OCI-LY7 (cell line): ENCODE measurements at regions not wholly inside any gene's neighbourhood (a gene's known extent, or its start where the extent isn't known, plus 50 kb on each side); places are given as distances from the start of the nearest gene placed in this dataset.
"Not testable (repeated sequence)": the region's sequence is repeated elsewhere in the genome, so short reads cannot be mapped to it uniquely, and the experiment has no call there.

Experiments used
- BruUV-seq: library from RNA; stranded (reverse); fragments of 400-500 nt; replicated peaks from 2 replicates; lab custom pipeline; 2021; lab: Mats Ljungman, UMichigan
- CTCF ChIA-PET: fragments of 300-600 bp; sonication (Branson Sonifier 250); formaldehyde crosslinking; loops from one replicate; lab custom pipeline; 2022; ENCODE audit warnings: antibody characterized with exemption; ENCODE audit not compliant: unreplicated experiment; lab: Charles Lee
- POLR2A ChIA-PET: fragments of 300-600 bp; sonication (Branson Sonifier 250); formaldehyde crosslinking; loops from one replicate; lab custom pipeline; 2022; ENCODE audit warnings: antibody characterized with exemption; lab: Charles Lee
- DNase-seq: peaks from one replicate; pipeline ENCODE4 v3.0.0-alpha.2; 2015; ENCODE audit warnings: low spot score
- H2AFZ ChIP-seq: fragments of 200-600 bp; sonication (generic), shearing (Covaris generic); 2 replicates; pipeline ENCODE4 v1.6.1; 2014; ENCODE audit warnings: mild to moderate bottlenecking, antibody characterized with exemption, low read length, moderate library complexity
- H3K27ac ChIP-seq: fragments of 200-600 bp; sonication (generic); 2 replicates; pipeline ENCODE4 v1.5.1; 2014; ENCODE audit warnings: mixed run types, low read depth, mild to moderate bottlenecking, moderate library complexity, low read length, inconsistent platforms; ENCODE audit not compliant: poor library complexity, severe bottlenecking
- H3K36me3 ChIP-seq: fragments of 200-600 bp; sonication (generic); 2 replicates; pipeline ENCODE4 v1.6.1; 2014; ENCODE audit warnings: mild to moderate bottlenecking, antibody characterized with exemption, low read length, moderate library complexity, mixed read lengths; ENCODE audit not compliant: insufficient read depth
- H3K4me1 ChIP-seq: fragments of 200-600 bp; sonication (generic); 2 replicates; pipeline ENCODE4 v1.5.1; 2014; ENCODE audit warnings: mild to moderate bottlenecking, low read length; ENCODE audit not compliant: insufficient read depth, poor library complexity, severe bottlenecking
- H3K4me2 ChIP-seq: fragments of 200-600 bp; sonication (generic); 2 replicates; pipeline ENCODE4 v1.6.1; 2014; ENCODE audit warnings: mild to moderate bottlenecking, low read length
- H3K4me3 ChIP-seq: fragments of 200-600 bp; sonication (generic); 2 replicates; pipeline ENCODE4 v1.5.1; 2014; ENCODE audit warnings: mild to moderate bottlenecking, low read depth, low read length; ENCODE audit not compliant: poor library complexity, severe bottlenecking
- H3K79me2 ChIP-seq: fragments of 200-600 bp; sonication (generic); 2 replicates; pipeline ENCODE4 v1.6.1; 2016; ENCODE audit warnings: low read depth, mild to moderate bottlenecking, low read length, moderate library complexity, mixed read lengths; ENCODE audit not compliant: insufficient read depth
- H3K9me2 ChIP-seq: fragments of 200-600 bp; sonication (generic); 2 replicates; pipeline ENCODE4 v1.6.1; 2016; ENCODE audit warnings: mild to moderate bottlenecking, low read length, mixed read lengths; ENCODE audit not compliant: insufficient read depth
- H3K9me3 ChIP-seq: fragments of 200-600 bp; sonication (generic); 2 replicates; pipeline ENCODE4 v1.6.1; 2014; ENCODE audit warnings: mild to moderate bottlenecking, mixed run types, low read length, mixed read lengths
- H4K20me1 ChIP-seq: fragments of 200-600 bp; sonication (generic); 2 replicates; pipeline ENCODE4 v1.6.1; 2014; ENCODE audit warnings: mild to moderate bottlenecking, antibody characterized with exemption, low read length, moderate library complexity, mixed read lengths; ENCODE audit not compliant: insufficient read depth
- EZH2phosphoT487 ChIP-seq: fragments of 200-600 bp; sonication (generic); IDR thresholded peaks from 2 replicates; pipeline ENCODE4 v1.6.1; 2018; ENCODE audit warnings: low read depth, borderline replicate concordance, mild to moderate bottlenecking, mixed run types, antibody characterized with exemption, low read length, moderate library complexity, mixed read lengths
- intact Hi-C: fragments of 100-400 bp; cut with micrococcal nuclease; formaldehyde crosslinking; loops from one replicate; pipeline ENCODE4 v1.10.0; 2022; ENCODE audit not compliant: unreplicated experiment
- TF ChIP-seq, protein P1 (sequence below): fragments of 200-600 bp; sonication (generic); conservative IDR thresholded peaks from 2 replicates; pipeline ENCODE4 v1.5.1; 2014; ENCODE audit warnings: mild to moderate bottlenecking, antibody characterized with exemption, low read length, moderate library complexity, mixed read lengths

- Histone ChIP-seq H3K4me3 (no peak overlapping the region), H2AFZ (no peak overlapping the region), H3K79me2 (no peaks in the 10 kb centered on the region), H3K4me2 (no peak overlapping the region), H3K27ac (no peak overlapping the region), H3K36me3 (no peaks in the 10 kb centered on the region), H3K9me3 (no peaks in the 10 kb centered on the region), H3K4me1 (no peaks in the 10 kb centered on the region), H4K20me1 (no peaks in the 10 kb centered on the region), H3K9me2 (no peaks in the 10 kb centered on the region)
- no peak for DNase-seq
- intact Hi-C loops, result no loop called here
- POLR2A ChIA-PET, result no interaction called here
- CTCF ChIA-PET, result no interaction called here
- BruUV-seq, result no TSS peak
- no peak for TF ChIP-seq EZH2phosphoT487
- TF ChIP-seq, protein P1, sequence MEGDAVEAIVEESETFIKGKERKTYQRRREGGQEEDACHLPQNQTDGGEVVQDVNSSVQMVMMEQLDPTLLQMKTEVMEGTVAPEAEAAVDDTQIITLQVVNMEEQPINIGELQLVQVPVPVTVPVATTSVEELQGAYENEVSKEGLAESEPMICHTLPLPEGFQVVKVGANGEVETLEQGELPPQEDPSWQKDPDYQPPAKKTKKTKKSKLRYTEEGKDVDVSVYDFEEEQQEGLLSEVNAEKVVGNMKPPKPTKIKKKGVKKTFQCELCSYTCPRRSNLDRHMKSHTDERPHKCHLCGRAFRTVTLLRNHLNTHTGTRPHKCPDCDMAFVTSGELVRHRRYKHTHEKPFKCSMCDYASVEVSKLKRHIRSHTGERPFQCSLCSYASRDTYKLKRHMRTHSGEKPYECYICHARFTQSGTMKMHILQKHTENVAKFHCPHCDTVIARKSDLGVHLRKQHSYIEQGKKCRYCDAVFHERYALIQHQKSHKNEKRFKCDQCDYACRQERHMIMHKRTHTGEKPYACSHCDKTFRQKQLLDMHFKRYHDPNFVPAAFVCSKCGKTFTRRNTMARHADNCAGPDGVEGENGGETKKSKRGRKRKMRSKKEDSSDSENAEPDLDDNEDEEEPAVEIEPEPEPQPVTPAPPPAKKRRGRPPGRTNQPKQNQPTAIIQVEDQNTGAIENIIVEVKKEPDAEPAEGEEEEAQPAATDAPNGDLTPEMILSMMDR, result no peak
Observed at GRCh38 chr16:86232496-86232895, 277.8 kb upstream of the FOXF1 start.

DNA sequence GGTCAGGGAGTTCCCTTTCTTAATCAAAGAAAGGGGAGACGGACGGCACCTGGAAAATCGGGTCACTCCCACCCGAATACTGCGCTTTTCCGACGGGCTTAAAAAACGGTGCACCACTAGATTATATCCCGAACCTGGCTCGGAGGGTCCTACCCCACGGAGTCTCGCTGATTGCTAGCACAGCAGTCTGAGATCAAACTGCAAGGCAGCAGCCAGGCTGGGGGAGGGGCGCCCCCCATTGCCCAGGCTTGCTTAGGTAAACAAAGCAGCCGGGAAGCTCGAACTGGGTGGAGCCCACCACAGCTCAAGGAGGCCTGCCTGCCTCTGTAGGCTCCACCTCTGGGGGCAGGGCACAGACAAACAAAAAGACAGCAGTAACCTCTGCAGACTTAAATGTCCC is 276.8 kb upstream of the FOXF1 start:
- DNase-seq, H3K9me2 ChIP-seq, H3K4me3 ChIP-seq, H2AFZ ChIP-seq, H3K4me1 ChIP-seq, CTCF ChIA-PET, H3K27ac ChIP-seq, BruUV-seq, H3K79me2 ChIP-seq, H3K36me3 ChIP-seq, POLR2A ChIA-PET, H3K4me2 ChIP-seq, H4K20me1 ChIP-seq, intact Hi-C loops, H3K9me3 ChIP-seq: not testable (repeated sequence)

DNA sequence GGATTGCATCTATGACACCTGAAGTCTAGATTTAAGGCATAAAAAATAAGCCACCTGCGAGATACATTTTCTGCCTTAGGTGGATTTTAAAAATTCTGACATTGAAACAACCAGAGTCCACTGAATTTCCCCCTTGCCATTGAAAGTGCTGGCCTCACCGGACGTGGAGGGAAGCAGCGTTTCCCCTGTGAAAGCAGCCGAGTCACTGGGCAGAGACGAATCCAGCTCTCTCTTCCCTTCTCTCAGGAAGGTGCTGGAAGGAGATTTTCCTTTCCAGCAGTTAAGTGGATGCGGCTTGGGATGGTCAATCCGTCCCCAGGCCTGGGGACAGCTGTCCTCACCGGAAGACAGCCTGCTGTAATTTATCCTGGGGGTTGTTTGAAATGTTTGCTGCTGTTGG is 270.9 kb upstream of the FOXF1 start:
- no peak overlapping the region for H2AFZ ChIP-seq
- DNase-seq, result no peak
- no peak for TF ChIP-seq EZH2phosphoT487
- TF ChIP-seq, protein P1, result no peak
- no peaks in the 10 kb centered on the region for H3K9me3 ChIP-seq
- H3K27ac ChIP-seq, result no peak overlapping the region
- CTCF ChIA-PET, result no interaction called here
- H4K20me1 ChIP-seq, result no peaks in the 10 kb centered on the region
- no peaks in the 10 kb centered on the region for H3K4me1 ChIP-seq
- no peak overlapping the region for H3K4me3 ChIP-seq
- POLR2A ChIA-PET, result interaction anchor here (0.6 kb wide), 1 partner anchor 76 kb away, joined by 9 read pairs; no protein-coding TSS in a partner anchor
- no TSS peak for BruUV-seq
- intact Hi-C loops, result no loop called here
- no peak overlapping the region for H3K4me2 ChIP-seq
- H3K9me2 ChIP-seq, result no peaks in the 10 kb centered on the region
- H3K79me2 ChIP-seq, result no peaks in the 10 kb centered on the region
- H3K36me3 ChIP-seq, result no peaks in the 10 kb centered on the region
